HuH-7.5 (cell line): ENCODE measurements at regions not wholly inside any gene's neighbourhood (a gene's known extent, or its start where the extent isn't known, plus 50 kb on each side); places are given as distances from the start of the nearest gene placed in this dataset.
"Not testable (repeated sequence)": the region's sequence is repeated elsewhere in the genome, so short reads cannot be mapped to it uniquely, and the experiment has no call there.

Source experiments
- DNase-seq: peaks from one replicate; pipeline ENCODE4 v3.0.0; 2011; ENCODE audit warnings: low spot score

DNA sequence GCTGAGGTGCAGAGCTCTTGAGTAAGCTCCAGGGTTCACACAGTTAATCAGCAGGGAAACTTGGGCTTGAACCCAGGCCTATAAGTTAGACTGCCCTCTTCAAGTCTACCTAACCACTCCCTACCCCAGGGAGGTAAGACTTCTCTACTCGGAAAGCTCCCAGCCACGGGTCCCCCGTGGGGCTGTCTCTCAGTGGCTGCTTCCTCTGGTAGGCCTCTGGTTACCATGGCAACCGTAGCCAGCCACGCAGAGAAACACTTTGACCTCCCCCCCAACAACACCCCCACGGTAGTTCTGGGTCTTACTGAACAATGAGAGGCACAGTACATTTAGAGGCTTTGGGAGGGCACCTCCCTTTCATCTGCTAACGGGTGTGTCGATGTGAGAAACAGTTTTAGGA lies 245.2 kb downstream of the AACS start:
- no peak for DNase-seq

DNA sequence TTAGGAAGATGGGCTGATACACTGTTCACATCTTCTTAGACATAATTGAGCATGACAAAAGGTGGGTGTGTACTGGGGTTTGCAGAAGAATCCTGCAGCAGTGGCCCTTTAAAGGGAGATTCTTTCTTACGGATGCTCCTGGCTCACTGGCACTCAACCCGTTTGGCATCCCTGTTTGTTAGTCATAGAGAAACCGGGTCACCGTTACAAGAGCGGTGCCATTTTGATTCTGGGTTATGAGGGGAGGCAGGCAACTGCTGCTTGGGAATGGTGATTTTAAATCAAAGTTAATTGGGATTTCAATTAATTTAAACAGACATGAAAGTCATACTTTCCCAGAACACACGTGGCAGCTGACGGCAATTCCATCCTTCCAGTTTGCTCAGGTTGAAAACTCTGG lies 245.8 kb downstream of the AACS start:
- DNase-seq = no peak

DNA sequence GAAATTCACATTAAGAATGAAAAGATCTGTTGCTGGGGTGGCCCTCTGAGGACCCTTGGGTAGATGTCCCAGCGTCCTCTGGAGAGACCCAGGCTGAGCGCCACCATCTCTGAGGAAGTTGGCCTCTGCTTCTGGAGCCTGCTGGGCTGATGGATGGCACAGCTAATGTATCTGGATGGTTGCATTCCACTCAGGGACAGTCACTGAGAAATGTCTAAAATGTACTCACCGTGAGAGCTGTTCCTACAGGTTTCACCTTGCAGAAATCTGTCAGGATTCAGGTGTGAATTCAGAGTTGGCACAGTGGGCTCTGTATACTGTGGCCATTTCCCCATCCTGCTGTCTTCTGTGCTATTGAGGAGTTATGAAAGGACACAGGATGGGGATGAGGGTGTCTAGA lies 247.2 kb downstream of the AACS start:
- no peak for DNase-seq

DNA sequence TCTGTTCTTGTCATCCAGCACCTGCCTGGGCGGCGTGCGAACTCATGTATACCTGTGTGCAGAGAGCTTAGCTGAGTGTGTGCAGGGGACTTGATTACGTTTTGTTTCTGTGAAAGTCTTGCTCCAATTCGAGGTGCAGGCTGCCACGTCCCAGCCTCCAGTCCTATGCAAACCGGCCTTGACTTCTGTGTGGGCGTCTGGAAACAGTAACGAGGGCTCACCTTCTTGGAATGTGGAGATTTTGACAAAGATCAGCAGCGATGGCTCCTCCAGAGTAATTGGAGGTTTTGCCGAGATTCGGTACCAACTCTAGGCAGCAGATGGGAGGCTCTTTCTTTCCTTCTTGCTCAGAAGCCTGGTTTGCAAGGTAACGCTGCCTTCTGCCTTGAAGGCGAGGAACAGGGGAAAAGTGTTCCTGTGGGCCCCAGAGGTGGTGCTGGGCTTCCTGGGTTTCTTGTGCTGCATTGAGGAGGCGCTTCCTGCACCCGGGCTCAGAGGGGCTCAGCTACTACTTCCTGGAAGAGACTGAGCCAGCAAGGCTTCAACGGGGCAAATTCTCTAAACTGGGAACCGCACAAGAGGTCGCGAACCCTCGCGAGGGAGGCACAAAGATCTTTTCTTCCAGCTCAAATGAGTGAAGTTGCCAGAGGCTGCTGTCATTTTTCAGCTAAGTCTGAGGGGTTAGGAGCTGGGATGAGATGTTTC lies 249.0 kb downstream of the AACS start:
- DNase-seq = no peak

DNA sequence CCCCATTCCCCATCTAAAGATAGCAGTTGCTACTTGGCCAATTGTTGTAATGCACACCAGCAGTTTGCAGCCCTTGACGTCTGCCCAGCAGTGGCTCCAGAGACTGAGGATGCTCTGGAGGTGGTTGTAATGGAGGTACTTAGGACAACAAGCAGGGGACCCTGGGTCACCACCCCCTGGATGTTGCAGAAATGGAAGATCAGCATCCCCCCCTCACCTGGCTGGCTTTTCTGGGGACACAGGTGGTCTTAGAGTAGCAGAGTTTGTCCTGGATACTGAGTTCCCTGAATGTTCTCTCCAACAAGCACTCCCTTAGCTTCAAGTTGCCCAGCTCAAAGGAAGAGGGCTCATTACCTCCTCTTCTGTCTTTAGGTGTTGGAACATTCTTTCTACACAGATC lies 250.5 kb downstream of the AACS start:
- no peak for DNase-seq

DNA sequence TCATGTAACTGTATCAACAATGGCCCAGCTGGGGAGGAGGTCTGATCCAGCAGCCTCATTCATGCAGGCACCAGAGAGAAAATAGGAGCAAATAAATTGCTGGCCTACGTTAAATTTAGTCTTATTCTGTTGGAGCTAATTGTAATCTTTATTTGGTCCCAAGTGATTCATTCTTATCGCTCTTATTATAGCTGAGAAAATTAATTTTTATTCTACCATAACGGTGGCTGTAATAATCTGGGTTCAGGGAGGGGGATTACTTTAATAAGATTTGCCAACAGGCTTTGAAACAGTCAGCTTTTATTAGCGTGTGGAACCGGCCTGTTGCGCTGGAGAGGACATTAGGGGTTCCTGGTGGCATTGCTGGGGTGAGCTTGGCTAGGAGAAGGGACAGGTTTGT lies 254.9 kb downstream of the AACS start:
- DNase-seq = no peak

DNA sequence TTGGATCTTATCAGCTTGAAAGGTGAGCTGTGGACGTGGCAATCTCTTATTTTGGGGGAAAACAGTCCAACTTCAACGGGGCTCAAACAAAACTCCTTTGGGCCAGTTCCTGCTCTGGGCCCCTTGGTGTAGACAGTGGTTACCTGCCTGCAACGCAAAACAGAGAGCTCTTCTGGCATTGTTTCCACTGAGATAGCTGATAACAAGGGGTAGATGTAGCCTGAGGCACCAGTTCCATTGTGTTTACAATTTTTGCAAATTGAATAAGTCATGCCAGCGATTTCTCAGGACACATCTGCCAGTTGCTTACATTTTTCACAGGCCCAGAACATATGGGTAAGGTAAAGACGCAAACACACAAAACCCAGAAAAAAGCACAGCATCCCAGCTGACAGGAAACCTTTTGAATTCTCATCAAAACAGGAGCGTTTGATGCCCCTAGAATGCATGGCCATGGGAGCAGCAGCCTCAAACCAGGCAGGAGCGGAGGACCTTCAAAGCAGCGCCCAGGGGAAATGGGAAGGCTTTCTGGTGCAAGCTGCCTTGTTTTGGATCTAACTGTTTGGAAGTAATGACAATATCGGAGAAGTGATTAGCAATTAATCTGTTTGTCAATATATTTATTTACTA lies 259.7 kb downstream of the AACS start:
- no peak for DNase-seq

DNA sequence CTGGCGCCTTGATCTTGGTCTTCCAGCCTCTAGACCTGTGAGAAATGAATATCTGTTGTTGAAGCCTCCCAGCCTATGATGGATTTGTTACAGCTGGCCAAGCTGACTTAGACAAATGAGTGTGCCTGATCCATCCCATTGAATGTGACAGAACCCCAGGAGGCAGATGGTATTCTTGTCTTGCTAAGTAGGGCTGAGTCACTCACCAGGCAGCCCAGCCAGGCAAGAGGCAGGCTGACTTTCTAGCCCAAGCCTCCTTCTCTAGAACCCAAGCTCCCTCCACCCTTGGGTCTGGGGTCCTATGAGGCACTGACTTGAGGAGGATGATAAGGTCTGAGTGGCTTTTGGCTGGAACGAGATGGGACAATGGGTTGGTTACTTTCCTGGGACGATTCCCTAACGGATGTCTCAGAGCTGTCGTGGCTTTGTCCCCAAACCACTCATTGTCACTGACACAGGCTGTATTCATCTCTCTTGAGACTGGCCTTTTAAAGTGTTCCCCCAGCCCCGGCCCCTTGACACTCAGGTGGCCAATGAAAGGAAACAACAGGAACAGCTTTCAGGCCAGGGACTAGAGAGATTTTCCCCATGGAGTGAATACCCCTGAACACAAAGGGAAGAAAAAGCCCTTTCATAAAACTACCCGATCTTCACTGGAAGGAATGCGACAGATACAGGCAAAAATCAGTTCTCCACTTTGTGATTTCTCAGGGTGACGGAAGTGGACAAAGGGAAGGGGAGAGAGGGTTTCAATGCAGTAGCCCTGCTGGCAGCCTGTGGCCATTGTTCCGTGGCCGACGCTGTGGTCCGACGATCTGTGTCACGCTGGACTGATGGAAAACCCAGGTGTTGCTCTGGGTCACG lies 264.2 kb downstream of the AACS start:
- DNase-seq = no peak

DNA sequence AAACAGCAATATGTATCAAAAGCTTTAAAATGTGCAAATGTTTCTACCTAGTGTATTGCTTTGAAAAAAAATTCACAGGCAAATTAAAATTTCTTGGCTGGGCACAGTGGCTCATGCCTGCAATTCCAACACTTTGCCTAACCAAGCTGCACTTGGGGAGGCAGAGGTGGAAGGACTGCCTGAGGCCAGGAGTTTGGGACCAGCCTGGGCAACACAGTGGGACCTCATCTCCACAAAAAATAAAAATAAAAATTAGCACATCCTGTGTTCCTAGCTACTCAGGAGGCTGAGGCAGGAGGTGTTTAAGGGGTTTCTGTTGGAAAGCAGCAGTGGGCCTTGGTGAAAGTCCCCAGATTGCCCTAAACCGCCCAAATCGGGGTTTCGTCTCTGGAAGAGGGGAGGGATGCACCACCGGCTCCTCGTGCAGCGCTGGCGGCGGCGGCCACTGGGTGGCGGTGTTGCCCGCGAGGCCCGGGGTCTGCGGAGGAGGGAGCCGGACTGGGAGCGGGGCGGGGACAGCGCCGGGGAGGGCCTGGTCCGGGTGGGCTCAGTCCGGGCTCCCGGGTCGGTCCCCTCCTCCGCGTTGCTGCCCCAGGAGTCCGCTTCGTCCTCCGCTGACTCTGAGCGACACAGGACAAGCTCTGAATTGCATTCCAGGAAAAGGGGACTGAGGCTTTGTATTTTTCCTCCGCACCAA lies 265.6 kb downstream of the AACS start:
- DNase-seq = peak; percentile 77

DNA sequence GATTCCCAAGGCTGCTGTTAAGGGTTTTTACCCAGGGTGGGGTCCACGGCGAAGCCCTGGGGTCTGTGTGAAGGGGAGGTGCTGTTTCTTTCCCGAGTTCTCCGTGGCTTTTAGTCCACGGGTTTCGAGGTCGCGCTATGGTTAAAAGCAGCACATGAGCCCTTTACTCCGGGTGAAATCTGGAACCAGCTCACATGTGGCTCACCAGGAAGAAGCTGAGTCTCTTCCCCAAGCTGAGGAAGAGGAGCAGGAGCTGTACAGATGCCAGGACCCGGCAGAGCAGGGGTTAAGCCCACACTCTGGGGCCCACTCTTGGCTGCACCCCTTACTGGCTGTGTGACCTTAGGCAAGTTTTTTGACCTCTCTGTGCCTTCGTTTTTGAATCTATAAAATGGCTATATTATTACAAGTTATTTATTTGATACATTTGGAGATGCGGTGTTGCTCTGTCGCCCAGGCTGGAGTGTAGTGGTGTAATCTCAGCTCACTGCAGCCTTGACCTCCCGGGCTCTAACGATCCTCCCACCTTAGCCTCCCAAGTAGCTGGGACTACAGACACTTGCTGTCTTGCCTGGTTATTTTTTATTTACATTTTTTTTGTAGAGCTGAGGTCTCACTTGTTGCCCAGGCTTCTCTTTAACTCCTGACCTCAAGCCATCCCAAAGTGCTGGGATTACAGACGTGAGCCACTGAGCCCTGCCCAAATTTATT lies 266.3 kb downstream of the AACS start:
- peak; percentile 15 for DNase-seq

DNA sequence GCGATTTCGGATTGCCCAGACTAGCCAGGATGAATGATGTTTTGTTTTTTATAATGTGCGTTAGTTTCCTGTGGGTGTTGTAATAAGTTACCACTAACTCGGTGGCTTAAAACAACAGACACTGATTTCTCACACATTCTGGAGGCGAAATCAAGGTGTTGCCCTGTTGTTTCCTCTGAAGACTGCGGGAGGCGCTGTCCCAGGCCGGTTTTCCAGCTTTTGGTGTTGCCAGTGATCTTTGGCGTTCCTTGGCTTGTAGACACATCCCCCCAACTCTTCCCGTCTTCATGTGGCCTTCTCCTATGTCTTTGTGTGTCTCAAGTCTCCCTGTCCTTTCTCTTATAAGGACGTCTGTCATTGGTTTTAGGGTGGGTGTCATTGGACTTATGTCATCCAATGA lies 267.7 kb downstream of the AACS start:
- no peak for DNase-seq

DNA sequence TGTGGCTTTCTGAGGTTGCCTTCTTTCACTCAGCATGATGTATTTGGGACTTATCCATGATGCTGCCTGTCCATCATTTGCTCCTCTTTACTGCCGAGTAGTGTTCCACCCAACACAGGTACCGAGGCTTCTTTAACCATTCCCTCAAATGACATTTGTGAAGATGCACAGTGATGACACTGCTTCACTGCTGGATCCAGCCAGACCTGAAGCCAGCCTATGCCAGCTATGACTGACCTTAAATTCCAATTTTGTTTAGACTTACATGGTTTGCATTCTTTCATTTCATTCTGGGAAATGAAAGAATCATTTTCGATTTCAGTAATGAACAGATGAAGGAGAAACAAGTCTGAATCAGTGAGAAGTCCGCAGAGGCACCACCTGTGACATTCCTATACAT lies 271.0 kb downstream of the AACS start:
- no peak for DNase-seq

DNA sequence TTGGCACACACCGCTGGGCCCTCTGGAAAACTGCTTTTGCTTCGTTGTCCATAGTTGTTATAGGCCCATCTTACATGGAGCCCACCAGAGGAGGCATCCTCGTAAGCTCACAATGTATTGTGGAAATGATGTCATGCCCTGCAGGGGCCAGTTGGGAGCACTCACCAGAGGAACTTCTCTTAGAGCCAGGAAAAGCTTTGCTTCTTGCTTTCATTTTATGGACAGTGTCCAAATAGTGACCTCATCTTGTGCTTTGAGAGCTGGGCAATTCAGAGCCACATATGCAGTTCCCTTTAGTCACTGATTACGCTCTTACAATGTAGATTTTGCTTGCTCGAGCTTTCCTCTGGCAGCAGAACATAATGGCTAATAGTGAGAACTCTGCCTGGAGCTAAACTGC lies 275.6 kb downstream of the AACS start:
- no peak for DNase-seq

DNA sequence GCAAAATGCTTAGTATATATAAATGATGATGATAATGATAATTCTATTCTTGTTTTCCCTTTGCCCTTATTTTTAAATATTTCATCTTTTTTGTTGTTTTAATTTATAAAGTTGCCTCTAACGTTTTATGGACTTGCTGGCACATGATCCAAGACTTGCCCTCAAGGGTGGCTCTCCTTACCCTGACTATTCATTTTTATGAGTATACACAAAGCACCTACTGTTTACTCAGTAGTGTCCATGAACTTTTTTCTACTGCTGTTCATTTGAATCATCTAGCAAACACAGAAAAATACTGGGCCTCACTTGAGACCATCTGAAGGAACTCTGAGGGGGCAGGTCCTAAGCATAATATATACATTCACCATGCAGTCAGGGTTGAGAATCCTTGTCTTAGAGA lies 276.2 kb downstream of the AACS start:
- DNase-seq = no peak

DNA sequence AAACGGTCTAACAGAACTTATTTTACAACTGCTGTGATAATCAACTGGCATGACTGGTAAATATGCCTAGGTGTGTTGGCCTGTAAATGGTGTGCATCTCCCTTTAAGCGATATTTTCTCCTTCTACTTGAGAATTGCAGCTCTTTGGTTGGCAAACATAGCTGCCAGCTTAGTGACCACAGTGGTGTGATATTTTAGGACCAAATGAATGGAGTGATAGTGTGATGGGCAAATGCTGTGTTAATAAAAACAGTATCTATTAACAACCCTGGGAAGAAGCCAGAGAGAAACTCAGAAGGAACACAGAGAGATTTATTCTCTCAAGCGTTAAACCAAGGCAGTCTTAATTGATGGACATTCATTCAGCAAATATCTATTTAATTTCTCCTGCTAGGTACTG lies 278.4 kb downstream of the AACS start:
- no peak for DNase-seq

DNA sequence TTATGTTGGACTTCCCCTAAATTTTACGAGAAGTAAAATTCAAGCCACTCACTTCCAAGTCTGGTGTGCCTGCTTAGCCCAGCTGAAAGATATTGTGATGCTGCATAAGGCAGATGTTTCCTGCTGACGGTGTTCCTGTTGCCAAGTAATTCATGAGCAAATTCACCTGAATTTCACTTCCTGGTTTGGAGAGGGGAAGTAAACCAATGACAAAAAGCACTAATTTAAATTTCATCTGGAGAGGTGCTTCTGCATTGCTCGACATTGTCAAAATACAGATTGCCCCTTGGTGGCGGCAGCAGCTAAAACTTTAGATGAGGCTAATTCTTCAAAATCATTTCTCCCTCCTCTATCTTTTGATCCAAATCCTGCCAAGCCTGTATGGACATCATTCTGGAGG lies 281.1 kb downstream of the AACS start:
- no peak for DNase-seq

DNA sequence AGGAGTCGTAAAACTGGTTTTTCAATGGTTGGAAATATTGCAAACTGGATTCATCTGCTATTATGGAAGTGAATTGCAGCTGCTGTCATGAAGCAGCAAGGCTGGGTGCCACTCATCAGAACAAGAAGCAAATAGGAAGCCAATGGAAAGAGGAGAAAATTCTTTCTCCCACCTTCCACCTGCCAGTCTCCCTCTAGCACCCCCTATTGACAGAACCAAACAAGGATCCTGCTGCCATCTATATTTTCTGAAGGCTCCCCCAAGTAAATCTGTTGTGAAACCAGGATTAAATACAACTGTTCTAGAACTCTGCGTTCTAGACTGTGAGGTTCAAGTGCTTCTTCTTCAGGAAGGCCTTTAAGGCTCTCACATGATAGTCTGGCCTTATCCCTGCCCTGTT lies 286.6 kb downstream of the AACS start:
- DNase-seq = no peak

DNA sequence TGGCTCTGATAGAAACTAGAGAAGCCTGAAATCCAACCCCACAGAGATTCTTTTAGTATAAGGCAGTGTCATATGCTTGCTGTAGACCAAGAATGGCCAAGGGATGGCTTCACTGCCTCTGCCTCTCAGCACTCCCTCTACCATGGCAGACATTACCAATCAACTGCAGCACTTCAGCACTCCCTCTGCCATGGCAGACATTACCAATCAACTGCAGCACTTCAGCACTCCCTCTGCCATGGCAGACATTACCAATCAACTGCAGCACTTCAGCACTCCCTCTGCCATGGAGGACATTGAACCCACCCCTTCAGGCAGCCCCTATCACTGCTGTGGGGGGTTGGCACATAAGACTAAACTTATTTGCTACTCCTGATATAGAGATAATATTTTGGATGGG lies 287.8 kb downstream of the AACS start:
- not testable (repeated sequence) for DNase-seq

DNA sequence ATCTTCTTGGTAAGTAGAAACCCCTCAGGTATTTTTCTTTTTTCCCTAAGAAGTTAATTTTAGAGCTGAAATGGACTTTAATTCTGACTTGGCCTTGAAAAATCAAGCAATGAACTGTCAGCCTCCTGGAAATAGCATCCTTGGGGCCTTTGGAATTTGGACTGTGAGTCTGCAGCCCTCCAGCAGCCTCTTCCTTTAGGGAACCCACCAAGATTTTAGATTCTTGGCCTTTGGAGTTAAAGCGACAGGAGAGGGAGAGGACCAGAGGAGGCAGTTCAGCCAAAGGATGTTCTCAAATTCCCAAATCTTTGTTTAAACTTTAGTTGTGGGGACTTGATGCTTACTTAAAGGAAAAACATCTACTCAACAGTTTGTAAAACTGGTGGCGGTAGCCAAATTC lies 288.6 kb downstream of the AACS start:
- DNase-seq = no peak

DNA sequence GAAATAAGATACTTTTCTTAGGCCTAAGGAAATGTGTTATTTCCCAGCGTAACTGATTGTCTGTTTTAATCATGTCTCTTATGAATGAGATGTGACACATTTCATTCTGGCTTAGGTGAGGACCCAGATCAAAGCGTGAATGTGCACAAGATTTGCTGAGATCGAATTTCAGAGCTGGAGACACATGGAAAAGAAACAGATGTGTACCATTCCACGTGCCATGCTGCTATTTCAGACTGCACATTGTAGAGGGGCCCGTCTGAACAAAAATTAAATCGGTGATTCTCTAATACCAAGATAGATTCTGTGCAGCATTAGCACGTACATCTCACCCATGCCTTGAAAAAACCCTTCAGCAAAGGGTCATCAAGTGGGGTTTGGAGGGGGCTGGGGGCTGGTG lies 290.4 kb downstream of the AACS start:
- DNase-seq = no peak

DNA sequence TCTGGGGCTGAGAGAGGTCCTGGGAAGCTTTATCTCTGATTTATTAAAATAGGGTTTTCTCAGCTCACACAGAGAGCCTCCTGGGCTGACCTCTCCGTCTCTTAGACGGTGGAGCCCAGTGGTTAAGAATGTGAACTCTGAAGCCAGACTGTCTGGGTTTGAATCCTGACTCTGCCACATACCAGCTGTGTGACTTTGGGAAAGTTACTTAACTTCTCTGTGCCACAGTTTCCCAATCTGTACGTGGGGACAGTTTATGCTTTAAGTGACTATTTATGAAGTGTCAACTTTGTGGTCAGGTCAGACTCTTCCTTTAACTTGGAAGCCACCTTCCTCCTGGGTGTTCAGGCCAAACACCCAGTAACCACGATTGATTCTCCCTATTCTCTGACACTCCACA lies 290.9 kb downstream of the AACS start:
- no peak for DNase-seq

DNA sequence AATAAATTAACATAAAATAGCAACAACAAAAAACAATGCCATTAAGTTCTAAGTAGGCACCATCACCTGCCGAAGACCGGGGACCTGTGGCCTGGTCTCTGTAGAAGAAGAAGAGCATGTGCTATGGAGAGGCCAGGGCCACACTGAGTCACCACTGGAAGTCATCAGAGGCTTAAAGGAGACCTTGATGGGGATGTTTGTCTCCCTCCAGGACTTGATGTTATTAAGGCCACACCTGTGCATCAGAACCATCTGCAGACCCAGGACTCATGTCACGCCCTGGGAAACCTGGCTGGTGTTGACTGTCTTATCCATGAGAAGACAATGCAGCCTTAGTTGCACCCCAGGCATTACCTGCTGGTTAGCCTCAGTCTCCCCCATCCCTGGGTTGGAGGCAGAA lies 292.3 kb downstream of the AACS start:
- DNase-seq = no peak
